Urinary bladder (tissue), 3 donors: ENCODE measurements at regions not wholly inside any gene's neighbourhood (a gene's known extent, or its start where the extent isn't known, plus 50 kb on each side); places are given as distances from the start of the nearest gene placed in this dataset.
"Not testable (repeated sequence)": the region's sequence is repeated elsewhere in the genome, so short reads cannot be mapped to it uniquely, and the experiment has no call there.

Source experiments
- DNase-seq: peaks from one replicate; pipeline ENCODE4 v3.0.0-alpha.2; 2015; ENCODE audit errors: extremely low spot score
- H3K27ac ChIP-seq: one replicate; pipeline ENCODE4 v1.5.1; 2013; ENCODE audit warnings: low read depth, mild to moderate bottlenecking, moderate library complexity
- H3K36me3 ChIP-seq: one replicate; pipeline ENCODE4 v1.6.1; 2013; ENCODE audit warnings: mild to moderate bottlenecking, moderate library complexity; ENCODE audit not compliant: insufficient read depth
- H3K4me1 ChIP-seq: one replicate; pipeline ENCODE4 v1.6.1; 2013; ENCODE audit warnings: mild to moderate bottlenecking, moderate library complexity; ENCODE audit not compliant: insufficient read depth
- H3K4me3 ChIP-seq: one replicate; pipeline ENCODE4 v1.5.1; 2013; ENCODE audit warnings: low read depth, low read length
- WGBS: extraction: QIAGEN DNeasy Blood & Tissue Kit; methylation state at CpG from one replicate; pipeline ENCODE4 v1.1.7; 2013; 5-methylcytosine and 5-hydroxymethylcytosine counted together
- donor health status: healthy with polysubstance abuse.
- donor health status: healthy.

DNA sequence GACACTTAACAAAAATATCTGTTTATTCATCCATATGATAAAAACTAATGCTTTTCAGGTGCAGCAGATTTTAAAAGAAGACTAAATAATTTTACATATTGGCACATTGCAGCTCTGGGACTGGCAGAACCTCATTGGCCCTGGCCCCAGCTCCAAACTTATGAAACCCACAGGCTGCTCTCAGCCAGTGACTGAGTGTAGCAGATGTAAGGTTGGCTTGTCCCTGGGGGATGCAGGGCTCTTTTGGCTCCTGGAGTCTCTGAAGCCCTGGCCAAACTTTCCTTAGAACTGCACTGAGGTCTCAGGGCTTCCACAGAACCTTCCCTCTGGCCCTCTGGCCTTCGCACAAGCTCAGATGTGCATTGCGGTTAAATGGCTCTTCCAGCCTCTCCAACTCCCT lies 725.0 kb upstream of the SOX11 start:
- Histone ChIP-seq H3K4me1 (no peaks in the 10 kb centered on the region), H3K4me3 (no peak overlapping the region), H3K36me3 (no peaks in the 10 kb centered on the region), H3K27ac (no peak overlapping the region)
- WGBS: 94% methylated on average over 2 of the region's 2 CpGs
- no peak for DNase-seq

DNA sequence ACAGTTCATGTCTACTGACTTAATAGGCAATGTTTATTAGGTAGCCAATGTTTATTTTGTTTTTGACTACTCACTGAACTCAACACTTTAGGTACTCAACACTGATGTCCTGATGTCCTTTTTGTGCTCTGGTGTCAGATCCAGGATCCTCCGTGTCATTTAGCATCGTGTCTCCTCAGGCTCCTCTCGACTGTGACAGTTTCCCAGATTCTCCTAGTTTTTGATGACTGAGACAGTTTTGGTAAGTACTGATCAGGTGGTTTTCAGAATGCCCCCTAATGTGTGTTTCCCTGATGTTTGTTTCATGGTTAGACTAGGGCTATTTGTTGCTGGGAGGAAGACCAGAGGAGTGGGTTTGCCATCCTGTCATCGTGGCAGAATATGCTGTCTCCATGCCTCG lies 719.7 kb upstream of the SOX11 start:
- DNase-seq: no peak
- no peak overlapping the region for H3K4me3 ChIP-seq
- H3K36me3 ChIP-seq: no peaks in the 10 kb centered on the region
- 84% methylated on average over 5 of the region's 5 CpGs for WGBS
- no peak overlapping the region for H3K27ac ChIP-seq
- H3K4me1 ChIP-seq: no peaks in the 10 kb centered on the region

GRCh38 chr2:4973354-4973753 lies 718.8 kb upstream of the SOX11 start:
- Histone ChIP-seq H3K36me3 (no peaks in the 10 kb centered on the region), H3K4me3 (no peak overlapping the region), H3K27ac (no peak overlapping the region), H3K4me1 (no peaks in the 10 kb centered on the region)
- DNase-seq: no peak

- Histone ChIP-seq H3K36me3 (no peaks in the 10 kb centered on the region), H3K4me3 (no peak overlapping the region), H3K27ac (no peak overlapping the region), H3K4me1 (no peaks in the 10 kb centered on the region)
- 83% methylated on average over 2 of the region's 2 CpGs for WGBS
- no peak for DNase-seq
Observed at GRCh38 chr2:4973973-4974372, 718.2 kb upstream of the SOX11 start.

DNA sequence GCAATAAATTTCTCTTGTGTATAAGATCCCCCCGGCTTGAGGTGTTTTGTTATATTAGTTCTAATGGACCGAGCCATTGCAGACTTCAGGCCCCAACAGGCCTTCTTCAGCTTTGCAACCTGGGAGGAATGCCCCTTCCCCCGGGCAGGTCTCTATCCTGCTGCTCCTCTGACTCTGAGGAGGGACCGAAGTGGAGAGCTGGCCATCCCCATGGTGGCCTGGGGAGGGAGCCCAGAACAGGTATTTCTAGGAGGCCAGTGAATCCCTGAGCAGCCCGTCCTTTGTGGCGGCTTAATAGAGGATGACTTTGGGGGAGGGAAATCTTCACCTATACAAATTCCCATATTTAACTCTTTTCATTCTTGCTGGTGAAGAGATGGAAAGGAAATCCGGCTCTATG lies 715.8 kb upstream of the SOX11 start:
- Histone ChIP-seq H3K36me3 (no peaks in the 10 kb centered on the region), H3K27ac (no peak overlapping the region), H3K4me1 (no peaks in the 10 kb centered on the region), H3K4me3 (no peak overlapping the region)
- WGBS: 90% methylated on average over 7 of the region's 7 CpGs
- no peak for DNase-seq

- H3K4me3 ChIP-seq: no peak overlapping the region
- DNase-seq: no peak
- no peak overlapping the region for H3K27ac ChIP-seq
- WGBS: 52% methylated on average over 11 of the region's 11 CpGs
- no peaks in the 10 kb centered on the region for H3K36me3 ChIP-seq
- no peaks in the 10 kb centered on the region for H3K4me1 ChIP-seq
Observed at GRCh38 chr2:4979111-4979510, 713.1 kb upstream of the SOX11 start.

DNA sequence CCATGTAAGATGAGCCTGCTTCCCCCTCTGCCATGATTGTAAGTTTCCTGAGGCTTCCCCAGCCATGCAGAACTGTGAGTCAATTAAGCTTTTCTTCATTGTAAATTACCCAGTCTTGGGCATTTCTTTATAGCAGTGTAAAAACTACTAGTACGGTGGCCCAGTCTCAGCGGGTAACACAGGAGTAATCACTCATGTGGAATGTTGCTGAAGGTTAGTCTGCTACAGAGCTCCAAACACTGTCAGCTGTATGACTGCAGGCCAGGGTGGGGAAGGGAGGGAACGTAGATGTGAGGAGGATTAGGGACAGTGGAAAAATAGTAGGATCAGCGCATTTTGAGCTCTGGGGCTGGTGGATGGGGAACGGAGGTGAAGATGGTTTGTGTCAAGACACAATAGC lies 711.2 kb upstream of the SOX11 start:
- DNase-seq: no peak
- WGBS: 57% methylated on average over 5 of the region's 5 CpGs

DNA sequence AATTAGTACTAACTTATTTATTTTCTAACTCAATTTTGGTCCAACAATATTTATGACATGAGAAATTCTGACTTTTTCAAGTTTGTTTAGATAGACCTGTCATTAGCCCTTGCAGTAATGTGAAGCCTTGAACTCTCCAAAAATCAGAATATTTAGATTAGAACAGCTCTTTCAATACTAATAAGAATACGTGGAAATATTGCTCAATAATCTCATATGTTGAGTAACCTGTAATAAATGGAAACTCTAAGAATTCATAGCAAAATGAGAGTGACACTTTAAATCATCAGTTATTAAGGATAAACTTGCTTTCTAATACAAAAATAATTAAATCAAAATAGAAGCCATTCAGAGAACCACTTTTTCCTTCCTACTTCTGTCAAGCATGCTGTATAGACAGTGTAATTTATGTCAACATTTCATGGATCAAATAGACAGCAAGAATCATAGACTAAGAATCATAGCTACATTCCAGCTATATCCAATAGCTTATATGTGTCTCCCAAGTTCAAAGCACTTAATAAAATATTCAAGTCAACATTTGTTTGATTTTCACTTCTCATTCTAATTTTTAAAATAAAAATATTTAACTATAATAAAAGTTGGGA lies 710.3 kb upstream of the SOX11 start:
- H3K4me1 ChIP-seq: no peaks in the 10 kb centered on the region
- no peak overlapping the region for H3K4me3 ChIP-seq
- 51% methylated on average over 1 of the region's 1 CpG for WGBS
- no peak overlapping the region for H3K27ac ChIP-seq
- DNase-seq: no peak
- H3K36me3 ChIP-seq: no peaks in the 10 kb centered on the region

More for the DNA sequence above, 711.2 kb upstream of the SOX11 start:
- Histone ChIP-seq H3K36me3 (no peaks in the 10 kb centered on the region), H3K4me1 (no peaks in the 10 kb centered on the region), H3K4me3 (no peak overlapping the region), H3K27ac (no peak overlapping the region)

- not testable (repeated sequence) for H3K4me1 ChIP-seq, H3K4me3 ChIP-seq, DNase-seq, H3K36me3 ChIP-seq, H3K27ac ChIP-seq
- 87% methylated on average over 5 of the region's 5 CpGs for WGBS
Observed at GRCh38 chr2:4988444-4988843, 703.7 kb upstream of the SOX11 start.

- H3K36me3 ChIP-seq: no peaks in the 10 kb centered on the region
- H3K27ac ChIP-seq: no peak overlapping the region
- no peaks in the 10 kb centered on the region for H3K4me1 ChIP-seq
- no peak for DNase-seq
- WGBS: 53% methylated on average over 4 of the region's 4 CpGs
- no peak overlapping the region for H3K4me3 ChIP-seq
Observed at GRCh38 chr2:4992226-4992625, 700.0 kb upstream of the SOX11 start.

- H3K4me1 ChIP-seq: no peaks in the 10 kb centered on the region
- no peak for DNase-seq
- 65% methylated on average over 5 of the region's 5 CpGs for WGBS
Observed at GRCh38 chr2:4995466-4995865, 696.7 kb upstream of the SOX11 start.

DNA sequence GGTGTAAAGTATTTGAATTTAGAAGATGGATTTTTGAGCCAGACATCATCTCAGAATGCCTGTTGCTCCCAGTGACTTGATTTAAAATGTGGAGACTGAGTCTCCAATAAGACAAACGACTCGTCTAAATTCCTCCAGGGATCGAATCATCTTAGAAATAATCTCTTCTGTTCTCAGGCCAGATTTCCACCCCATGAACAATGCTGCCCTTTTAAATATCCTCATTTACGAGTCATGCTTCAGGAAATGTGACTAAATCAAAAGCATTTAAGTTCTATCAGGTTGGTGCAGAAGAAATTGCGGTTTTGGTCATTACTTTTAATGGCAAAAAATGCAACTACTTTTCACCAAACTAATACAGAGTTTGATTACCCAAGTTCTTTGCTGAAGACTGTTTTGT lies 684.6 kb upstream of the SOX11 start:
- no peak overlapping the region for H3K4me3 ChIP-seq
- no peak for DNase-seq
- H3K4me1 ChIP-seq: no peaks in the 10 kb centered on the region
- H3K36me3 ChIP-seq: no peaks in the 10 kb centered on the region
- no peak overlapping the region for H3K27ac ChIP-seq
- WGBS: 53% methylated on average over 5 of the region's 5 CpGs

More at GRCh38 chr2:4995466-4995865, 696.7 kb upstream of the SOX11 start:
- Histone ChIP-seq H3K36me3 (no peaks in the 10 kb centered on the region), H3K4me3 (no peak overlapping the region), H3K27ac (no peak overlapping the region)

- H3K4me1 ChIP-seq: no peaks in the 10 kb centered on the region
- DNase-seq: no peak
- WGBS: 77% methylated on average over 5 of the region's 5 CpGs
- no peak overlapping the region for H3K4me3 ChIP-seq
- no peak overlapping the region for H3K27ac ChIP-seq
- H3K36me3 ChIP-seq: no peaks in the 10 kb centered on the region
Observed at GRCh38 chr2:5019324-5019723, 672.9 kb upstream of the SOX11 start.

DNA sequence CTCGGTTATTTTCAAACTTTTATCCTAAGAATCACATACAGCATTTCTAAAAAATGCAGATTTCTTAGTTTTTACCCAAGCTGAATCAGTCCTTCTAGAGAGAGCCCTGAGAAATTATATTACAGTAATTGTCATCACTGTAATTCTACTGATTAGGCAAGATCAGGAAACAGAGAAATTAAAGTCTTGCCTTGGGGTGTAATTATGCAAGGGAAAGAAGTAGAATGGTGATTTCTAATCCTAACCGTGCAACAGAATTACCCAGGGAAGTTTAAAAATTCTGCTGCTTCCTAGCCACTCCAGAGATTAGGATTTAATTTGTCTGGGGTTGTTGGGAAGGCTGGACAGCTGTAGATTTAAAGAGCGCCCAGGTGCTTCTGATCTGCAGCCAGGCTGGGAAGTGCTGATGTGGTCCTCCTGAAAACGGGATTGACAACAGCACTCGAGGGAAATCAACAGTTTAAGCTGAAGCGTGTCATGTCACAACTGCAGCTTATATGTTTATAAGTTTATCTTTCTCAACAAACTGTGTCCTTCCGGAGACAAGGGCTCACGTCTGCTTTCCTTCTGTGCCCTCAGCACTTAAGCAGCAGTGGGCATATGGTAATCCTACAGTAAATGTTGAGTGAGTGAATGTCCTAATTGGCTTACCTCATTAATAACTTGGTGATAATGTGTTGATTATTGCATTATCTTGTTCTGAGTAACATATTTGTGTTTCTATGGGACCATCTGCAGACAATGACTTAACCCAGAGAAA lies 671.9 kb upstream of the SOX11 start:
- Histone ChIP-seq H3K27ac (no peak overlapping the region), H3K4me3 (no peak overlapping the region), H3K4me1 (no peaks in the 10 kb centered on the region), H3K36me3 (no peaks in the 10 kb centered on the region)
- no peak for DNase-seq
- WGBS: 40% methylated on average over 8 of the region's 8 CpGs
